Adrenal gland (tissue), 9 donors: ENCODE measurements at regions not wholly inside any gene's neighbourhood (a gene's known extent, or its start where the extent isn't known, plus 50 kb on each side); places are given as distances from the start of the nearest gene placed in this dataset.
A peak's percentile ranks its signal among the peaks of the same experiment; 100 is the strongest.

Source experiments
- DNase-seq, 7 donors: peaks; one replicate each; pipeline ENCODE4 v3.0.0-alpha.2; 2019 to 2020
- H3K27ac ChIP-seq, 5 donors: fragments of 200-600 bp; sonication (generic) in 4 of 5; 1 replicate in 3 of 5; 2 replicates in 2 of 5; pipeline versions ENCODE4 v1.5.1 to v1.8.0; 2016 to 2020; ENCODE audit warnings: mild to moderate bottlenecking in 1 of 5
- H3K27me3 ChIP-seq: fragments of 200-600 bp; 2 replicates; pipeline ENCODE4 v1.8.0; 2021
- H3K36me3 ChIP-seq, 2 donors: fragments of 200-600 bp; replicated peaks in 1 of 2; 1 replicate in 1 of 2; 2 replicates in 1 of 2; pipeline versions ENCODE4 v1.5.1 to v1.8.0; 2018 to 2022
- H3K4me1 ChIP-seq, 2 donors: fragments of 200-600 bp; replicated peaks in 1 of 2; 1 replicate in 1 of 2; 2 replicates in 1 of 2; pipeline versions ENCODE4 v1.5.1 to v1.8.0; 2018 to 2021
- H3K4me3 ChIP-seq, 4 donors: fragments of 200-600 bp; sonication (generic) in 3 of 4; one replicate each; pipeline ENCODE4 v1.5.1; 2016 to 2018
- H3K9me3 ChIP-seq, 3 donors: fragments of 200-600 bp; sonication (generic) in 1 of 3; replicated peaks in 1 of 3; 1 replicate in 2 of 3; 2 replicates in 1 of 3; pipeline versions ENCODE4 v1.5.1 to v1.8.0; 2016 to 2021
- CTCF ChIP-seq, 6 experiments: fragments of 450-650 bp in 4 of 6; fragments of 200-600 bp in 2 of 6; sonication (generic) in 1 of 6; IDR thresholded peaks; 1 replicate in 5 of 6; 2 replicates in 1 of 6; pipeline versions ENCODE4 v1.5.1 to v1.8.0; 2016 to 2021; ENCODE audit warnings: antibody characterized with exemption in 6 of 6, mild to moderate bottlenecking in 2 of 6, moderate library complexity in 1 of 6
- POLR2A ChIP-seq, 2 donors: fragments of 450-650 bp; IDR thresholded peaks; one replicate each; pipeline ENCODE4 v1.6.1; 2017; ENCODE audit warnings: antibody characterized with exemption in 2 of 2, mild to moderate bottlenecking in 2 of 2, moderate library complexity in 1 of 2
- WGBS, 4 donors: extraction: QIAGEN DNeasy Blood & Tissue Kit in 2 of 4; methylation state at CpG; one replicate each; pipeline versions ENCODE4 v1.1.5 to v1.1.7; 2013 to 2017; 5-methylcytosine and 5-hydroxymethylcytosine counted together
- intact Hi-C, 2 donors: fragments of 100-400 bp; cut with DNase I; formaldehyde crosslinking; loops; one replicate each; pipeline versions ENCODE4 v1.14.1 to v1.15.0; 2022 to 2023
- donor health status: healthy with polysubstance abuse.
- donor health status: Bipolar disorder and iron deficiency.
- donor health status: DM: yes; HTN: yes; CAD: no.
- donor health status: DM: no; HTN: no; CAD: no.
- donor health status: DM: no; HTN: no; CAD: no.

DNA sequence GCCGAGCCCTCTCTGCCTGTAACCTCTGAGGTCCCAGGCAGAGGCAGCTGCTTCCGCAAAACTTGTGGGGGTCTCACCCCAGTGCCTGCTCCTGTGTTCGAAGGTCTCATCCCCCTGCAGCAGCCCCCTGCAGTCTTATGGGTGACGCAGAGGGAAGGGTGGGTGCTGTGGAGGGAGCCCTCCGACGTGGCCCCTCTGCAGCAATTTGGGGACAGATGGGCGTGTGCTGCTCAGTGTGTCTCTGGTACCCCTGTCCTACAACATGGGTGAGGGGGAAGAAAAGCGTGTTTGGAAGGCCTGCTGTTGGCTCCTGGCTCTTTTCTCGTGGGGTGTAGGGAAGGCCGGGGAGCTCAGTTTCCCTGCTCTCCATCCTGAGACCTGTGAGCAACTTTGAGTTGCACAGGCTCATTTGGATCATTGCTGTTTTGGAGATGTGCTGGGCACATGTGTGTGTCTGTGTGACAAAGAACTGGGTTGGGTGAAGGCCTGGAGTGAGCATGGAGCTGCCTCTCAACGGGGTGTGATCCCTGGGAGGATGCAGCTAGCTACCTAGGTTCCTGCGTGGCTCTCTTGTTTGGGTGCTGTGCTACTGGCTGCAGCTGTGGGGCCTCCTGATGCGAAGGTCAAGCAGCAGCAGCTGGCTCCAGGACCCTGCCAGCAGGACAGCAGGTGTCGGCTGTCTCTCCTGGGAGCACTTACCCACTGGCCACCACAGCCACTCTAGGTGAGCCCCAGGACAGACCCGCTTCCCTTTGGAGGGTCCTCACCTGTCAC lies 179.6 kb upstream of the PITX1 start:
- no peaks in the 10 kb centered on the region for H3K36me3 ChIP-seq
- H3K4me1 ChIP-seq: peaks cover 5 to 6% of the 10 kb centered on the region in 2 donors
- no peak for TF ChIP-seq CTCF (IDR thresholded peaks at IDR 0.05)
- TF ChIP-seq POLR2A (IDR thresholded peaks at IDR 0.05): no peak
- H3K4me3 ChIP-seq: no peak overlapping the region
- no peaks in the 10 kb centered on the region for H3K27me3 ChIP-seq
- intact Hi-C loops: loop anchor here in 1 of 2 donors (10.0 kb wide), 1 partner anchor 121 kb away; no protein-coding TSS in a partner anchor
- no peaks in the 10 kb centered on the region for H3K9me3 ChIP-seq
- DNase-seq: peak in 4 of 7 donors; percentile 5 to 35 (median 10)
- WGBS, 4 donors: 80 to 86% (median 82%) methylated on average over 11 to 15 of the region's 15 CpGs
- H3K27ac ChIP-seq: no peak overlapping the region

DNA sequence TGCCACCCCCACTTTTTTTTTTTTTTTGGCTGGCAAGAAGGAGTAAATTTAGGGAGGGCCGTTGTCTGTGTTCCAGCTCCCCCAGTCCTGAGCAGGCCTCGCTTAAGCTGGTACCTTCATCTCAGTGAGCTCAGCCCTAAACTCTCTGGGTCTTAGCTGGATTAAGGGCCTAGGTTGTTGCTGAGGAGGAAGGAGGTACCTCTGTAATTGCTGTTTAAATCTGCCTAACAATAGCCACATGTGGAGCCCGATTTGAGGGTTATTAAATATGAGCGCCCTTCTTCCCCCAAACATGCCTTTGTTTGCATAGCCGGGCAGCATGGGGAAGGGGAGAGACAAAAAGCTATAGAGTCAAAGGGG lies 179.0 kb upstream of the PITX1 start:
- Histone ChIP-seq H3K4me1 (peaks cover 5 to 6% of the 10 kb centered on the region in 2 donors), H3K36me3 (no peaks in the 10 kb centered on the region), H3K27ac (no peak overlapping the region), H3K27me3 (no peaks in the 10 kb centered on the region), H3K9me3 (no peaks in the 10 kb centered on the region), H3K4me3 (no peak overlapping the region)
- 81 to 96% (median 87%) methylated on average over 5 of the region's 5 CpGs for WGBS, 4 donors
- intact Hi-C loops: loop anchor here in 1 of 2 donors (10.0 kb wide), 1 partner anchor 122 kb away; no protein-coding TSS in a partner anchor
- DNase-seq: peak in 1 of 7 donors; percentile 21
- TF ChIP-seq CTCF (IDR thresholded peaks at IDR 0.05) (no peak), POLR2A (IDR thresholded peaks at IDR 0.05) (no peak)

- no peaks in the 10 kb centered on the region for H3K9me3 ChIP-seq
- WGBS, 4 donors: 79 to 88% (median 83%) methylated on average over 8 to 10 of the region's 10 CpGs
- no peaks in the 10 kb centered on the region for H3K36me3 ChIP-seq
- H3K4me1 ChIP-seq: peaks cover 5 to 6% of the 10 kb centered on the region in 2 donors
- TF ChIP-seq CTCF (IDR thresholded peaks at IDR 0.05): no peak
- TF ChIP-seq POLR2A (IDR thresholded peaks at IDR 0.05): no peak
- H3K4me3 ChIP-seq: no peak overlapping the region
- intact Hi-C loops: loop anchor here in 1 of 2 donors (10.0 kb wide), 1 partner anchor 122 kb away; no protein-coding TSS in a partner anchor
- H3K27ac ChIP-seq: no peak overlapping the region
- no peaks in the 10 kb centered on the region for H3K27me3 ChIP-seq
- peak in 3 of 7 donors; percentile 6 to 31 (median 12) for DNase-seq
Measured at GRCh38 chr5:135212361-135213026, 178.5 kb upstream of the PITX1 start.

GRCh38 chr5:135211791-135212190 lies 177.8 kb upstream of the PITX1 start:
- no peaks in the 10 kb centered on the region for H3K9me3 ChIP-seq
- H3K4me3 ChIP-seq: no peak overlapping the region
- H3K27ac ChIP-seq: no peak overlapping the region
- no peaks in the 10 kb centered on the region for H3K27me3 ChIP-seq
- no peaks in the 10 kb centered on the region for H3K36me3 ChIP-seq
- intact Hi-C loops: loop anchor here in 1 of 2 donors (10.0 kb wide), 1 partner anchor 123 kb away; no protein-coding TSS in a partner anchor
- TF ChIP-seq POLR2A (IDR thresholded peaks at IDR 0.05) (no peak), CTCF (IDR thresholded peaks at IDR 0.05) (no peak)
- peaks cover 5 to 6% of the 10 kb centered on the region in 2 donors for H3K4me1 ChIP-seq
- 59 to 81% (median 70%) methylated on average over 2 of the region's 2 CpGs for WGBS, 4 donors
- DNase-seq: peak in 2 of 7 donors; percentile 15 to 38
